A549 (cell line): ENCODE measurements at regions not wholly inside any gene's neighbourhood (a gene's known extent, or its start where the extent isn't known, plus 50 kb on each side); places are given as distances from the start of the nearest gene placed in this dataset.
"Not testable (repeated sequence)": the region's sequence is repeated elsewhere in the genome, so short reads cannot be mapped to it uniquely, and the experiment has no call there.

Source experiments
- CBX8 ChIP-seq: fragments of 200-600 bp; sonication (generic); IDR thresholded peaks from 2 replicates; pipeline ENCODE4 v1.6.1; 2016
- CHD4 ChIP-seq: fragments of 200-600 bp; sonication (generic); IDR thresholded peaks from 2 replicates; pipeline ENCODE4 v1.6.1; 2016; ENCODE audit warnings: antibody characterized with exemption, mild to moderate bottlenecking, borderline replicate concordance
- EP300 ChIP-seq, 2 experiments: fragments of >200 bp; sonication (Bioruptor Twin); formaldehyde crosslinking; IDR thresholded peaks; 2 replicates in 1 of 2; 3 replicates in 1 of 2; pipeline ENCODE4 v1.6.1; 2016 to 2017
- HOXB5 ChIP-seq: fragments of 250-450 bp; sonication (Bioruptor Pico); IDR thresholded peaks from 2 replicates; pipeline ENCODE4 v1.5.0; 2020; ENCODE audit warnings: mild to moderate bottlenecking, moderate library complexity
- NPAS2 ChIP-seq: fragments of 250-450 bp; sonication (Bioruptor Pico); IDR thresholded peaks from 2 replicates; pipeline ENCODE4 v1.8.0; 2022; ENCODE audit warnings: mild to moderate bottlenecking, moderate library complexity, borderline replicate concordance
- POLR2A ChIP-seq: IDR thresholded peaks from 2 replicates; pipeline ENCODE4 v1.6.1; 2012; ENCODE audit warnings: mild to moderate bottlenecking, low read length
- RFX5 ChIP-seq: fragments of 450-650 bp; IDR thresholded peaks from 2 replicates; pipeline ENCODE4 v1.7.1; 2014; ENCODE audit warnings: antibody characterized with exemption, mild to moderate bottlenecking, moderate library complexity
- TF ChIP-seq, protein P1 (sequence below): fragments of >200 bp; sonication (Bioruptor Twin); formaldehyde crosslinking; IDR thresholded peaks from 3 replicates; pipeline ENCODE4 v1.5.1; 2016
- TF ChIP-seq, protein P2 (sequence below): fragments of 200-600 bp; sonication (generic); IDR thresholded peaks from 2 replicates; pipeline ENCODE4 v1.6.1; 2016; ENCODE audit warnings: antibody characterized with exemption, mild to moderate bottlenecking, moderate library complexity
- TF ChIP-seq, protein P3 (sequence below): fragments of 450-650 bp; IDR thresholded peaks from 2 replicates; pipeline ENCODE4 v1.6.1; 2014; ENCODE audit warnings: antibody characterized with exemption
- TF ChIP-seq, protein P4 (sequence below): fragments of 250-450 bp; sonication (Bioruptor Pico); IDR thresholded peaks from 2 replicates; pipeline ENCODE4 v1.5.0; 2021; ENCODE audit warnings: mild to moderate bottlenecking, moderate library complexity, borderline replicate concordance
- TF ChIP-seq, protein P5 (sequence below): IDR thresholded peaks from 2 replicates; pipeline ENCODE4 v1.6.1; 2012; ENCODE audit warnings: low read depth, borderline replicate concordance

DNA sequence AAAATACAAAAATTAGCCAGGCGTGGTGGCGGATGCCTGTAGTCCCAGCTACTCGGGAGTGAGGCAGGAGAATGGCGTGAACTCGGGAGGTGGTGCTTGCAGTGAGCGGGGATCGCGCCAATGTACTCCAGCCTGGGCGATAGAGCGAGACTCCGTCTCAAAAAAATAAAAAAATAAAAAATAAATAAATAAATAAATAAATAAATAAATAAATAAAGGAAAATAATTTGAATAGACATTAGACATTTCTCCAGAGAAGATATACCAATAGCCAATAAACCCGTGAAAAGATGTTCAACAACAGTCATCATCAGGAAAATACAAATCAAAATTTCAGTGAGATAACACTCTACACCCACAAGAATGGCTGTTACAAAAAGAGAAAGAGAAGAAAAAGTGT, 1302.4 kb upstream of the GYPC start:
- TF ChIP-seq CBX8; EP300 (IDR thresholded peaks at IDR 0.05); CHD4; RFX5; POLR2A; HOXB5; NPAS2 (CRISPR knock-in tag): not testable (repeated sequence)
- TF ChIP-seq, protein P1, sequence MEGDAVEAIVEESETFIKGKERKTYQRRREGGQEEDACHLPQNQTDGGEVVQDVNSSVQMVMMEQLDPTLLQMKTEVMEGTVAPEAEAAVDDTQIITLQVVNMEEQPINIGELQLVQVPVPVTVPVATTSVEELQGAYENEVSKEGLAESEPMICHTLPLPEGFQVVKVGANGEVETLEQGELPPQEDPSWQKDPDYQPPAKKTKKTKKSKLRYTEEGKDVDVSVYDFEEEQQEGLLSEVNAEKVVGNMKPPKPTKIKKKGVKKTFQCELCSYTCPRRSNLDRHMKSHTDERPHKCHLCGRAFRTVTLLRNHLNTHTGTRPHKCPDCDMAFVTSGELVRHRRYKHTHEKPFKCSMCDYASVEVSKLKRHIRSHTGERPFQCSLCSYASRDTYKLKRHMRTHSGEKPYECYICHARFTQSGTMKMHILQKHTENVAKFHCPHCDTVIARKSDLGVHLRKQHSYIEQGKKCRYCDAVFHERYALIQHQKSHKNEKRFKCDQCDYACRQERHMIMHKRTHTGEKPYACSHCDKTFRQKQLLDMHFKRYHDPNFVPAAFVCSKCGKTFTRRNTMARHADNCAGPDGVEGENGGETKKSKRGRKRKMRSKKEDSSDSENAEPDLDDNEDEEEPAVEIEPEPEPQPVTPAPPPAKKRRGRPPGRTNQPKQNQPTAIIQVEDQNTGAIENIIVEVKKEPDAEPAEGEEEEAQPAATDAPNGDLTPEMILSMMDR, result not testable (repeated sequence)
- TF ChIP-seq, protein P2, sequence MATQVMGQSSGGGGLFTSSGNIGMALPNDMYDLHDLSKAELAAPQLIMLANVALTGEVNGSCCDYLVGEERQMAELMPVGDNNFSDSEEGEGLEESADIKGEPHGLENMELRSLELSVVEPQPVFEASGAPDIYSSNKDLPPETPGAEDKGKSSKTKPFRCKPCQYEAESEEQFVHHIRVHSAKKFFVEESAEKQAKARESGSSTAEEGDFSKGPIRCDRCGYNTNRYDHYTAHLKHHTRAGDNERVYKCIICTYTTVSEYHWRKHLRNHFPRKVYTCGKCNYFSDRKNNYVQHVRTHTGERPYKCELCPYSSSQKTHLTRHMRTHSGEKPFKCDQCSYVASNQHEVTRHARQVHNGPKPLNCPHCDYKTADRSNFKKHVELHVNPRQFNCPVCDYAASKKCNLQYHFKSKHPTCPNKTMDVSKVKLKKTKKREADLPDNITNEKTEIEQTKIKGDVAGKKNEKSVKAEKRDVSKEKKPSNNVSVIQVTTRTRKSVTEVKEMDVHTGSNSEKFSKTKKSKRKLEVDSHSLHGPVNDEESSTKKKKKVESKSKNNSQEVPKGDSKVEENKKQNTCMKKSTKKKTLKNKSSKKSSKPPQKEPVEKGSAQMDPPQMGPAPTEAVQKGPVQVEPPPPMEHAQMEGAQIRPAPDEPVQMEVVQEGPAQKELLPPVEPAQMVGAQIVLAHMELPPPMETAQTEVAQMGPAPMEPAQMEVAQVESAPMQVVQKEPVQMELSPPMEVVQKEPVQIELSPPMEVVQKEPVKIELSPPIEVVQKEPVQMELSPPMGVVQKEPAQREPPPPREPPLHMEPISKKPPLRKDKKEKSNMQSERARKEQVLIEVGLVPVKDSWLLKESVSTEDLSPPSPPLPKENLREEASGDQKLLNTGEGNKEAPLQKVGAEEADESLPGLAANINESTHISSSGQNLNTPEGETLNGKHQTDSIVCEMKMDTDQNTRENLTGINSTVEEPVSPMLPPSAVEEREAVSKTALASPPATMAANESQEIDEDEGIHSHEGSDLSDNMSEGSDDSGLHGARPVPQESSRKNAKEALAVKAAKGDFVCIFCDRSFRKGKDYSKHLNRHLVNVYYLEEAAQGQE, result not testable (repeated sequence)
- TF ChIP-seq, protein P3, sequence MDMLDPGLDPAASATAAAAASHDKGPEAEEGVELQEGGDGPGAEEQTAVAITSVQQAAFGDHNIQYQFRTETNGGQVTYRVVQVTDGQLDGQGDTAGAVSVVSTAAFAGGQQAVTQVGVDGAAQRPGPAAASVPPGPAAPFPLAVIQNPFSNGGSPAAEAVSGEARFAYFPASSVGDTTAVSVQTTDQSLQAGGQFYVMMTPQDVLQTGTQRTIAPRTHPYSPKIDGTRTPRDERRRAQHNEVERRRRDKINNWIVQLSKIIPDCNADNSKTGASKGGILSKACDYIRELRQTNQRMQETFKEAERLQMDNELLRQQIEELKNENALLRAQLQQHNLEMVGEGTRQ, result not testable (repeated sequence)
- TF ChIP-seq, protein P4, sequence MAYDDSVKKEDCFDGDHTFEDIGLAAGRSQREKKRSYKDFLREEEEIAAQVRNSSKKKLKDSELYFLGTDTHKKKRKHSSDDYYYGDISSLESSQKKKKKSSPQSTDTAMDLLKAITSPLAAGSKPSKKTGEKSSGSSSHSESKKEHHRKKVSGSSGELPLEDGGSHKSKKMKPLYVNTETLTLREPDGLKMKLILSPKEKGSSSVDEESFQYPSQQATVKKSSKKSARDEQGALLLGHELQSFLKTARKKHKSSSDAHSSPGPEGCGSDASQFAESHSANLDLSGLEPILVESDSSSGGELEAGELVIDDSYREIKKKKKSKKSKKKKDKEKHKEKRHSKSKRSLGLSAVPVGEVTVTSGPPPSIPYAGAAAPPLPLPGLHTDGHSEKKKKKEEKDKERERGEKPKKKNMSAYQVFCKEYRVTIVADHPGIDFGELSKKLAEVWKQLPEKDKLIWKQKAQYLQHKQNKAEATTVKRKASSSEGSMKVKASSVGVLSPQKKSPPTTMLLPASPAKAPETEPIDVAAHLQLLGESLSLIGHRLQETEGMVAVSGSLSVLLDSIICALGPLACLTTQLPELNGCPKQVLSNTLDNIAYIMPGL (CRISPR knock-in tag), result not testable (repeated sequence)
- TF ChIP-seq, protein P5, sequence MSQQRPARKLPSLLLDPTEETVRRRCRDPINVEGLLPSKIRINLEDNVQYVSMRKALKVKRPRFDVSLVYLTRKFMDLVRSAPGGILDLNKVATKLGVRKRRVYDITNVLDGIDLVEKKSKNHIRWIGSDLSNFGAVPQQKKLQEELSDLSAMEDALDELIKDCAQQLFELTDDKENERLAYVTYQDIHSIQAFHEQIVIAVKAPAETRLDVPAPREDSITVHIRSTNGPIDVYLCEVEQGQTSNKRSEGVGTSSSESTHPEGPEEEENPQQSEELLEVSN, result not testable (repeated sequence)
